DMS79 (cell line): ENCODE measurements at regions not wholly inside any gene's neighbourhood (a gene's known extent, or its start where the extent isn't known, plus 50 kb on each side); places are given as distances from the start of the nearest gene placed in this dataset.
"Not testable (repeated sequence)": the region's sequence is repeated elsewhere in the genome, so short reads cannot be mapped to it uniquely, and the experiment has no call there.

Experiments
- DNase-seq: peaks from one replicate; lab custom pipeline; 2025; lab: John Stamatoyannopoulos, UW

DNA sequence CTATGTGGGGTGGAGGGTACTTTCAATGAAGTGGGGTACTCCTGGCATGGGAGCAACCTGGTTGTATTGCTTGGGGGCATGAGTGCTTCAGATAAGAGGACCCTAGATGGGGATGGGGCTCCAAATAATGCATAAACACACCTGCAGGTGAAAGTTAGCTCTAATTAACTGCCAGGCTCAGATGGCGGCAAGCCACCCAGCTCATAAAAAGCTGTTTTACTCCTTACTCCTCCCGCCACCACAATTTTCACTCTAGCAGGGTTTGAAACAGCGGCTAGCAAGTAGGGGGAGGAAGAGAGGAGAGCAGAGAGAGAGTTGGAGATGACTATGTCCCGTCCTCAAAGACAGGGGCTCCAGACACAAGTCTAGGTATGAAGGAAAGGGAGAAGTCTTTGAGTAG is 117.7 kb upstream of the WSCD1 start:
- DNase-seq, result no peak

- DNase-seq, result no peak
Measured at GRCh38 chr17:5955764-5956163, 114.4 kb upstream of the WSCD1 start.

GRCh38 chr17:5958850-5959249 is 111.3 kb upstream of the WSCD1 start:
- no peak for DNase-seq

DNA sequence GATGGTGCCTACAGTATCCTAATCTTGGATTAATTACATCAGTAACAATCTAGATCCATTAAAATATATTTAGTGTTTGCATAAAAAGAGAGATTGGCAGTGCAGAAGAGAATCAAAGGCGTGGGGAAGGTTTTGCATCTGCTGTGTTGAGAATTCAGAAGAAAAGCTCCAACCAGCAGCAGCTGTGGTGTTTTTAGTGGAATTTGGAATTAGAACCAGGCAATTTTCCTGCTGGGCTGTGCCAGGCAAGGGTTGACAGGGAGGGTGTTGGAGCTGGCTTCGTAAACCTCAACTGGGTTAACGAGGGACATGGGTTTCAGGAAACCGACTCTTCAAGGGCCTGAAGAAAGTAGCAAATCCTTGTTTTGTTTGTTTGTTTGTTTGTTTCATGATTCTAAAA is 107.8 kb upstream of the WSCD1 start:
- DNase-seq, result no peak

- DNase-seq, result no peak
Measured at GRCh38 chr17:5971969-5972368, 98.2 kb upstream of the WSCD1 start.

DNA sequence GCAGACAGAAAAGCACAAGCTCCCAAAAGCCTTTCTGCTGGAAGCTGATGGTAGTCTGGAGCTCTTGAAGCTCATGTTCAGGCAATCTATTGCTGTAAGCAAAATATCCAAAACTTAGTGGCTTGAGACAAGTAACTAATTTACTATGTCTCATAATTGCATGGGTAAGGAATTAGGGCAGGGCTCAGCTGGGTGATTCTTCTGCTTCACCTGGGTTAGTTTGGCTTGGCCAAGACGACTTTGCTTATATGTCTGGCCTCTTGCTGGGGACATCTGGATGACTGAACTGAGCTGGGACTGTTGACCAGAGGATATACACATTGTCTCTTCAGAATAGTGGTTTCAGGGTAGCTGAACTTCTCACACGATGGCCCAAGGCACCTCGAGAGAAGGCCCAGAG is 96.8 kb upstream of the WSCD1 start:
- no peak for DNase-seq

DNA sequence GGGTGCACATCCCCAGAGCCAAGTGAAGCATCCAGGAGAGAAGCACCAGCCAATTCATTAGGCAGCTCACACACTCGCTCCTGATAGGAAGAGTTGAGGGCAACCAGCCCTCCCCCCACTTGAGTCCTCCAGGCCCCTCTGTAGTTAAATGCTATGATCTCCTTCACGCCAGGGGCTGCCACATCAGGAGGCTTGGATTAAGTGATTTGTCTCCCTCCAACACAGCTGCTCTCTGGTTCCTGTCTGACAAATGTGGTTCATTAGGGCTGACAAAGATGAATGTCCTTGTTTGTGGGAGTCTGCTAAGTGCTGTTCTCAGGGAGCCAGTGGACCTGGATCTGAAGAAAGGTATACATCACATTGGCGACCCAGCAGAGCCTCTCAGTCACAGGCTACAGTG is 94.5 kb upstream of the WSCD1 start:
- DNase-seq, result no peak

DNA sequence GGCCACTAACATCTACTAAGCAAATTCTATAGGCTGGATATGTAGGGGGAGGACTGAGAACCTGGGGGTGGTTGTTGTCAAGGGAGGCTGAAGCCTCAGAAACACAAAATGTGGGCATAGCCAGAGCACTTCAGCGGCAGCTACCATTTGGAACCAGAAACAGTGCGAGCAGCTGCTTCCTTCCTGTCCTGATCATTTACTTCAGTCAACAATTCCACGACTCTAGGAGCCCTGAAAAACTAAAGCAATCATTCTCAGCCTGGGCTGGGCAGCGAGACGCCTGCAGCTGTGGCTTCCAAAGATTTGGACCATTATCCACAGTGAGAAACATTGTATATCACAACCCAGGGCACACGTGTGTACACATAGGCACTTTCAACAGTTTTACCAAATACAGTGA is 93.9 kb upstream of the WSCD1 start:
- no peak for DNase-seq

- no peak for DNase-seq
Measured at GRCh38 chr17:5978496-5978895, 91.7 kb upstream of the WSCD1 start.

DNA sequence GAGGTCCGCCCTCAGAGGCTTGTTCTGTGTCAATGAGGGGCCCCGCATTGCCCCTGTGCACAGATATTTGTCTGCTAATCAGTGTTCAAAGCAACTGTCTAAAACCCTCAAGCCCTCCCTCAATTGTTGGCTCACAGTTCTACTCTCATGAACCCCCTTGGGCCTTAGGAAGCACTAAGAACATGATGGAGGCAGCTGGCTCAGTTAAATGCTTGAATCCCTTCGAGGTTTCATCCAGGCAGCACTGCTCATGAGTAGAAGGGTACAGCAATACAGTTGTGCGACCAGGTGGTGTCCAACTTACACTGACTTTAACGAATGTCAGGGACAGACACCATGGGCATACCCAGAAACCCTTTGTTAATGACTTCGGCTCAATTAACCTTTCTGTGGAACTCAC is 89.2 kb upstream of the WSCD1 start:
- DNase-seq, result no peak

GRCh38 chr17:5986644-5987043 is 83.5 kb upstream of the WSCD1 start:
- no peak for DNase-seq

GRCh38 chr17:6000426-6000825 is 69.8 kb upstream of the WSCD1 start:
- DNase-seq, result no peak

DNA sequence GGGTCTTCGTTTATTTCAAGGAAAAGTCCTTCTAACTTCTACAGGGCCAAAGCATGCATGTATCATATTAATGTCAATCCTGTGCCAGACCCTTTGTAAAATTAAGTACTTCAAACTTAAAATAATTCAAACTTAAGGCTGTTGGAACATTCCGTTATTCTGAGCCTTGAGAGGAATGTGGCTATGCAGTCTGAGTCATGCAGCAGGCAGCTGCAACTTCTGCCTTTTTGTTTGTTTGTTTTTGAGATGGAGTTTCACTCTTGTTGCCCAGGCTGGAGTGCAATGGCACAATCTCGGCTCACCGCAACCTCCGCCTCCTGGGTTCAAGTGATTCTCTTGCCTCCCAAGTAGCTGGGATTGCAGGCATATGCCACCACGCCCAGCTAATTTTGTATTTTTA is 67.0 kb upstream of the WSCD1 start:
- DNase-seq, result not testable (repeated sequence)

DNA sequence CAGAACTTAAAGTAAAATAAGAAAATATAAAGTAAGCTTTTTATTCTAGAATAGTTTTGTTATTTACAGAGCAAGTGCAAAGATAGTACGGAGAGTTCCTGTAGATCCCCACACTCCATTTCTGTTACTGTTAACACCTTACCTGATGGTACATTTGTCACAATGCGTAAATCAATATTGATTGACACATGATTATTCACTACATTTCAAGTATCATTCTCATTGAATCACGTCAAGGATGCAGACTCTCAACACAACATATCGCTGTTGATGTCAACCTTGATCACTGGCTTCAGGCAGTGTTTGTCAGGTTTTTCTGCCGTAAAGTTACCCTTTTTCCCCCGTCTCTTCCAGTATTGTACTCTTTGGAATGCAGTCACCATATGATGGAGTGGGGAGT is 64.2 kb upstream of the WSCD1 start:
- no peak for DNase-seq

DNA sequence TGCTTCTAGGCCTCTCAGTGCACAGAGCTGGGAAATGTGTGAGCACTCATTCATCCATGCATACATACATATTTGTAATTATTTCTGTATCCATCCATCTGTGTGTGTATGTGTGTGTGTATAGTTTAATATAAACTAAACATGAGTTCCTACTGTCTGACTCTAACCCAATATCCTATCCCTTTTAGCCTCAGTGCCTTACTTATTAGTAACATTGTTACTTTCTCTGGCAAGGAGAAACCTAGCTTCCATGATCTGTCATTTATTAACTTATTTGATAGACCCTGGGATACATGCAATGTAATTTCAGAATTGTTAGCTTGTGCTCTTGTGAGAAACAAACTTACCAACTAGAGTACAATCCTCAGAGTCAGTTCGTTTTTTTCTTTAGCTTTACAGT is 59.0 kb upstream of the WSCD1 start:
- no peak for DNase-seq

- DNase-seq, result no peak
Measured at GRCh38 chr17:6018788-6019187, 51.4 kb upstream of the WSCD1 start.

DNA sequence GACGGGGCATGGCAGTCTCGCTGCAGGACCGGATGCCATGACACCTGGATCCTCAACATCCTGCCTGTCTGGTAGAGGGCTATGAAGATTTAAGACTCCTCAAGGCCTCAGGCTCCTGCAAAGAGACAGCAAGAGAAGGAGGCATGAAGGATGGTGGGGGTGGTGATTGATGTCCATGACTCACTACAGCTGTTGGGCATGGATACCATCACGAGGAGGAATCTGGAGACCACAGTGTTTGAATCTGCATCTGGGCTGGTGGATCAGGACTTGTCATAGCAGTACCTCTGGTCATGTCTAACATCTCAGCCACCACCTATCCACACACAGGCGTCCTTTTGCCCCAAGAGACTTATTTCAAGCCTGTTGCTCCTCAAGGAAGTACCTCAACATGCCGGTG is 50.2 kb upstream of the WSCD1 start:
- DNase-seq, result no peak

- no peak for DNase-seq
Measured at GRCh38 chr17:6020376-6021010, 49.7 kb upstream of the WSCD1 start.
